ENCODE measurements at regions not wholly inside any gene's neighbourhood (a gene's known extent, or its start where the extent isn't known, plus 50 kb on each side); places are given as distances from the start of the nearest gene placed in this dataset.

DNA sequence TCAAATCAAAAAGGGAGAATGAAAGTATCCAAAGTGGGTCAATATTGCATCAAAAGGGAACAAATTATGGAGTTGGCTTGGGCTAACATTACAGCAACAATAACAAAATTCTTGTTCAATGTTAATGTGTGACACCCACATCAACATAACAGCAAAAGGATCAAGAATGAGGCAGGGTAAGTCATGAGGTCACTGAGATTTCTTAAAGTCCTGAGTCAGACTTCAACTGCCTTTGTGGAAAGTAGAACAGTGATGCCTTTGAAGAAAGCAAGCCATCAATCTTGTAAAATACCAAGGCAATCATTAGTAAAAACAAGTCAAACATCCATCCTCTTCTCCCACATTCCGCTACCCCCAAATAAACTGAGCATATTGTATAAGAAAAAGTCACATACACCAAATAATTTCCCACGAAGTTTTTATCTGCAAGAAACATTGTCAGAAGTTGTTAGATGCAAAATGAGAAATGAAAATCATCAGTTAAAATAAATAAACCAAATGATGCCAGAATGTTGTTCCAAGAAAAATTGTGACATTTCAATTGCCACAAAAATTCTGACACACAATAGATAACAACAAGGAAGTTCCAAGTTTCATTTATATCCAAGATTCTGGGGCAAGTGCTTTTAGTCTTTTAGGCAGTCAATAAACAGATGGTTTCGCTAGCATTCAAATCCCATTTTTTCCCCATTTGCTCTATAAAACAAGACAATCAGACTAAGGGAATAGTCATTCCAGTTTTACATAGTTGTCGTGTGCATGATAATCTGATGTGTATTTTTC is 216.1 kb upstream of the SETBP1 start:
- no peak for DNase-seq (ENCODE audit: low read depth in 2 of 3, low spot score in 2 of 3)

DNA sequence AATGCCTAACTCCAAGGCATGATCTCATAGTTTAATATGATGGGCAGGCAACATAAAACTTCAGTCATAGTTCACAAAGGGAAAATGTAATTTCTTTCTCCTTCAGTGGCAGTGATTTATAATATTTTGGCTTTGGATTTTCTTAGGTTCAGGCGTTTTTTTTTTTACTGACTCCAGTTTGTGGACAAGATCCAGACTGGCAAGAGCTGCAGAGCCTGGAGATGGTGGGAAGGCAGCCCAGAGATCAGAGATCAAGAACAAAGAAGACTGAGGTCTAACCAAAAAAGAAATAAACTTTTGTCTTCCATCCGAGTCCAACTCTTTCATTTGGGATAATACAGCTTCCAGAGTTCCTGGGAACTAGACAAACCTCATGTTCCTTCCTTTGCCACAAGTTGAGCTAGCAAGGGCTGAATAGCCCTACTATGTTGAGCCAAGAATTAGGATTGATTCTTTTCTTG is 215.3 kb upstream of the SETBP1 start:
- DNase-seq (ENCODE audit: low read depth in 2 of 3, low spot score in 2 of 3) = no peak

DNA sequence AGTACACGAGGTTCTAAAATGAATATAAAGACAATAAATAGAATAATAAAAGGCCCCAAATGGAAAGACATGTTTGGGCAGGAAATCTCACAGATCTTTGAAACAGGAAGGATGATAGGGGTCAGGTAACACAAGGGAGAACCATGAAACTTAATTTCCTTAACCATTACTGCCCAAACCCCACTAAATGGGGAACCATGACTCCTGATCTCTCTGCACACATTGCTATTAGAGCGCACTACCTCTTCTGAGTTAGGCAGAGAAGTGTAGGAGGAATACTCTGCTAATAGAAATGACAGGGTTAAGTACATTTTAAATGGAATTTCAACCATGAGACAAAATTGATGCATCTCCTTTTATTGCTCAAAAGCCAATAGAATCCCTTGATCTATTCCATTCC is 213.7 kb upstream of the SETBP1 start:
- DNase-seq (ENCODE audit: low read depth in 2 of 3, low spot score in 2 of 3) = no peak

DNA sequence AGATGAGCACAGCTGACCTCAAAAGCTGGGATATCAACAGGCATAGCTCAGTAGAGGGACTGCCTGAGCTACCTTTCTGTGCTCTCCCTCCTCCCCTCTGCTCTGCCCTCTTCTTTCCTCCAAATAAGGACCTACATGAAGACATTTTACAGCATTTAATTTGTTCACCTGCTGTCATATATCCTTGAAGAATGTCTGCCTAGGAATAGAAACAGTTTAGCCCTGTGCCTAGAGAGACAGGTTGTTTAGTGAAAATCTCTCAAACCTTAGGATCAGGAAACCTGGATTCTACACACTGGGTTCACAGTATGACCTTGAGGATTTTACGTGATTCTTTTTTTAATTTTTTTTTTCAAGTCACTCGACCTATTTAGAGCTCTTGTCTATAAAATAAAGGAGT is 213.0 kb upstream of the SETBP1 start:
- no peak for DNase-seq (ENCODE audit: low read depth in 2 of 3, low spot score in 2 of 3)

DNA sequence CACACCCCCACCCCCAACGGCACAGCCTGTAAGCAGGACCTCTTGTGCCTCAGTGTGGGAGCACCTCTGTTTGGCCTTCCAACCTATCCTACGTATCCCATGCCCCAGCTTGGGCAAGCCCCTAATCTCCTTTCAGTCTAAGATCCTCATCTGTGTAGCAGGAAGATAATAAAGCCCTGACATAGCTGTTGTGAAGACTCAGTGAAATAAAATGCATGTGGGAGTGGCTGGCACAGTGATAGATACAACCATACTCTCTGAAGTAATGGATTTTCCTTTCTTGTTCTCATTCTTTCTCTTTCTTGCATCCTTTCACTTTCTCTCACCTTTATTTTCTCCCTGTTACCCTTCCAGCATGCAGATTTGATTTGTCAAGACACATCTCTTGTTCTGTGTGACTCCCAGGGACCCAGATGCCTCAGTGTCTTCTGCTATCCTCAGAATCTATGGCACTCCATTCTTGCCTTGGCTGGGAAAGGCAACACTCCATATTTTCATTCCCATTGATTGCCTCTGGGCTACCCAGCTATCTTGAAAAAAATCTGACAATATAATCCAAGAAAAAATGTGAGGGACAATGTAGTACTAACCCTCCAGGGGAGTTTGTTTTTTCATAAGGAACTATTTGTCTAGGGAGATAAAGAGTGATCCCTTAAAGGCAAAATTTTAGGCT is 207.2 kb upstream of the SETBP1 start:
- no peak for DNase-seq (ENCODE audit: low read depth in 2 of 3, low spot score in 2 of 3)

DNA sequence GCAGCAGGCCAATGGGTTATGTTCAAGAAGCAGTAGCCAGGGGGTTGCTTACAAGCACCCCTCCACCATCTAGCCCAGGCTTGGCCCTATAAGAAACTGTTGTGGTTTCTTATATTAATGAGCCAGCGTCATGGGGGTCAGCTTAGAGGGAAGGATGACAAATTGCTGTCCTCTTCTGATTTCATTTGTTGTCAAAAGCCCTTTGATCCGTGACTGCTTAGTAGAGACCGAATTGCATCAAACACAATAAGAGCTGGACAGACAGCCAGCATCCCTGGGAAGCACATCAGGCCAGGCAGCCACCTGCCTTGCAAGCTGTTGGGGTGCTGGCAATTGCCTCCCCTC is 206.6 kb upstream of the SETBP1 start:
- DNase-seq (ENCODE audit: low read depth in 2 of 3, low spot score in 2 of 3) = no peak

DNA sequence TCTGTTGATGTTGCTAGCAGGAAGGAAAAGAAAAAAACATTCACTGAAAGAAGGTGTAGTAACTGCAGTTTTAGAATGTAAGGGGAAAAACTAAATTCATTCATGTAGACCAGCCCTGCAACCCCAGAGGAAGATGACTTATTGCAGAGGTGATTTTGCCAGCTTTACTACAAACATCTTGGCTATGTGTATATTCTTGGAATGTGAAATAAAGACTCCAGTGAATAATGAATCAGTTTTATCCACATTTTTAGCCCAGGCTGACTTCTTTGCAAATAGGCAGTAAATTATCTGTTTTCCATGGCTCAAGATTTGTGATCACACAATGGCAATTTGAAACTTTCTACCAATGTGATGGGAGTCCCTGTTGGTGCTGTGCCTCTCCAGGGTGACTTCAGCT is 206.1 kb upstream of the SETBP1 start:
- no peak for DNase-seq (ENCODE audit: low read depth in 2 of 3, low spot score in 2 of 3)

DNA sequence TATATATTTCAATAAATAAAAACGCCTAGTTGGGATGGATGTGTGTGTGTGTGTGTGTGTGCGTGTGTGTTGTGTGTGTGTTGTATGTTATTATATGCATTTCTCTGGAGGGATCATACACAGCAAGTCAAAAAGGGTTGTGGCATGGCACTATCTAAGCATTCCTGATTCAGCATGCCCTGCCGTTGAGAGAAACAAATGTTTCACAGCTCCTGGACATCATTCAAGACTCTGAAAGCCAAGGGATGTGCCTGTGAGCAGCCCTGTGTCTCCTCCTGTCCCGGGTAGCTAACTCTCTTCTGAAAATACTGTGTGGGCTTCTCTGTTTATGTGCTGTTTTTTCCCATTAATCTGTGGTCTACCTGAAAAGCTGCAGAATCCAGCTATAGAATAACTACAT is 197.9 kb upstream of the SETBP1 start:
- DNase-seq (ENCODE audit: low read depth in 2 of 3, low spot score in 2 of 3) = no peak

DNA sequence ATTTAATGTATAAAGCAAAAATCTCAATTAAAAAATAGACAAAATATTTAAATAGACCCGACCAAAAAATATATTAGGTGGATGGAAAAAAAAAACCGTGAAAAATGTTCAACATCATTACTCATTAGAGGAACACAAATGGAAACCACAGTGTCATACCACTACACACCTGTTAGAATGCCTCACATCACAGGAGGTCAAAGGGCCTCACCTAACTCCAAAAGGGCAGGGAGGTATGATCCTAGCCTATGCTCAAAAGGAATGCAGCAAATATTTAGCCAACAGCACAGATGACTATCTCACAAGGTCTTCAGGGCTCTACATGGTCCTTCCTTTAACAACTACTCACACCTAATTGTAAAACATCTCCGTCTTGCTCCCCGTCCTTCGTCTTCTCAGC is 185.5 kb upstream of the SETBP1 start:
- no peak for DNase-seq (ENCODE audit: low read depth in 2 of 3, low spot score in 2 of 3)

DNA sequence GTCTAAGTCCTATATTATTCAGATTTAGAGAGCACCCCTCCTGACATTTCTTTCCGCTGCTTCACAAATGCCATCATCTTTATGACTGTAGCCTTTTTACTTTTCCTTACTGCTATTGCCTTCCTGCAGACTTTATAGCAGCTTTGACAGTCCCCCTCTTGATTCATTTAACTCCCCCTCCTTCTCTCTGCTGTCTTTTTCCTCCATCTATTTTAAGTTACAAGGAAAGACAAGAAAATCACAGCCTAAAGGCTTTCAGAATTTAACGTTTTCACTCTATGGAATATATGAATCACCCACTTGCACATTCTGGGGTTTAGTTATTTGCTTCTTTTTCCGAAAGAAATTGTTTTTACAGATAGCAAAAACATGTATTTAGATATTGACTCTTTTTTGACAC is 183.4 kb upstream of the SETBP1 start:
- no peak for DNase-seq (ENCODE audit: low read depth in 2 of 3, low spot score in 2 of 3)

DNA sequence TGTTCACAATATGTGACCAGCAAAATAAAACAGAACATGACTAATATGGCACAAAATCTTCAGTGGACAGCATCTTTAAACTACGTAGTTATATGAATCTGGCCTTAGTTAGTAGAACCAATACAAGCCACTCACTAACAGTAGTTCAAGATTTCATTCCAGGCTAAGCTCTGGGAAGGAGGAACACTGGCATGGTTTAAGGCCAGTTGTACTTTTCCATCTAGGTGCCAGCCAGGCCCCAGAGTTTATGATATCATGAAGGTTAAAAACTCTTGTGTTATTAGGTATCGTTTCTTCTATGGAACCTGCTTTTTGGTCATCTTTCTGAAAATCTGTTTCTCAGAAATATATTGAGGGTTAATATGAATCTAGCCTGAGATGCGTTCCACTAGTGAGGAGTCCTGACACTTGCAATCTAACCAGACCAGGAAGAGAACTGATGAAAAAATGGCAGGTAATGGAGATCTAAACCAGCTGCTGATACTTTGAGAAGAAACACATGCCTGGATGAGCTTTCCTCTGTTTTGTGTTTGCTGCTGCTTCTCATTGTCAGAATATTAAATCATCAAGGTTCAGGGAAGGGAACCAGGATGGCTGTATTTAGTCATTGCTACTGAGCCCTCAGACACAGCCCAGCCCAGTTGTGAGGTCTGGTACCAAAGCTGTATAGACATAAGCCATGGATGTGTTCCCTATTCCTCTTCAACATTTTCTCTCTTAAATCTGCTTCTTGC is 182.8 kb upstream of the SETBP1 start:
- no peak for DNase-seq (ENCODE audit: low read depth in 2 of 3, low spot score in 2 of 3)

DNA sequence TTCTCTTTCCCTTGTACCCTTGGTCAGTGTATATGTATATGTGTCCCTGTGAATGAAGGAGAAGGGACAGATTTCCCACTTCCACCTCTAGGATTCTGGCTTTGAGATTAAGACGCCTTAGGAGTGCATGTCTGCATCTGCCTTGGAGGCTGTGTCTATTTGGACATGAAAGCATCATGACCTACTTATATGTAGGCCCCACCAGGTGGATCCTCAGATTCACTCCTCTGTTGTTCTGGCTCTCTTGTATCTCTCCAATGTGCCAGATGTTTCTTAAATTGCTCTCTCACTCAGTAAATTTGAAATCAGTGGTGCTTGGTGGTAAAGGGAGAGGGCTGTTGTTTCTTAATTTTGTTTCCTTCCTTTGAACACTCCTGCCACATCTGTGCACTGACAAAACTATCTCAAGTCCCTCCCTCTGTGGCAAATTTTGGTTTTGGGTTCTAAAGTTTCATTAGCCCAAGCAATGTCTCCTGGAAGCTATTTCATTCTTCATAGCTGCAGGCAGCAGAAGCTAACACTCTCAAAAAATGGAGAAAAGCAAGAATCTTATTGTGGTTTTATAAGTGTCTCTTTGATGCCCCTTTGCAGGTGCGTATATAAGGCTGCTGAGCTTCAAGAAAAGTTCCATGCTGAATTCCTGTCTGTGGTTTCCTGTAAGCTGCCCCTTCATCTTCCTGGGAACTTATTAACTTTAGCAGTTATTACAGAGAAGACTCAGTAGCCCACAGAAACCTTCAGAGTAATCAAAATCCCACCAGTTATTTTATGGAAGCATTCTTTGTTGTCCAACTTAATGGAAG is 179.7 kb upstream of the SETBP1 start:
- DNase-seq (ENCODE audit: low read depth in 2 of 3, low spot score in 2 of 3) = peak in 1 of 3 donors; percentile 12

DNA sequence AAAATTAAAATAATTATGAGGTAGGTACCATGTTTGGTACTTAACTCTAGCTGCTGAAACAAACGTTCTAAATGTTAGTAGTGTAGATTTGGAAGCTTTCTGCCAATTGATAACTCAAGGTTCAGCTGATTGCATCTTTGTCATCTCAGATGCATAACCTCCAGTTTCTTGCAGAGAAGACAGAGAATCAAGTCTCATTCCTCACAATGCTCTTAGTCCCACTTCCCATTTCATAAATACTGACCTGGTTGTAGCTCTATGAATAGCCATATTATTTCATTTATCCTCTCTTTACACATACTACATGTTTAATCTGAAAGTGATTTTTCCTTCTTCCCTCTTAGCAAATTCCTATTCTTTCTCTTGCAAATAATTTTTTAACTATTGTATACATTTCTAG is 178.5 kb upstream of the SETBP1 start:
- no peak for DNase-seq (ENCODE audit: low read depth in 2 of 3, low spot score in 2 of 3)

DNA sequence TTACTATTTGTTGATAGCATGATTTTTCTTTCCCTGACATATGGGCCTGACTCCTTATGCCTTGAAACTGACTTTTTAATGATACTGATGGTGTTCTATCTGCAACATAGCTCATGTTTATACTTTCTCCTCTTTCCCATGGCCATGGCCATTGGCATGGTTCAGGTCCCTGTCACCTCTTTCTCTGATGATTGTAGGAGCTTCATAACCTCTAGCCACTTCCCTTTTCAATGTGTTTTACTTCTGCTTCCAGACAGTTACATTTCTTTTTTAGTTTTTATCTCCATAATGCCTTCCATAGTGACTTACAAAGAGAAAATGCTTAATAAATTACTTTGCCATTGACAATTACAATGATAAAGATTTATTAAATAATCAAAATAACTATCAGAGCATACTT is 177.9 kb upstream of the SETBP1 start:
- DNase-seq (ENCODE audit: low read depth in 2 of 3, low spot score in 2 of 3) = peak in 1 of 3 donors; percentile 40

DNA sequence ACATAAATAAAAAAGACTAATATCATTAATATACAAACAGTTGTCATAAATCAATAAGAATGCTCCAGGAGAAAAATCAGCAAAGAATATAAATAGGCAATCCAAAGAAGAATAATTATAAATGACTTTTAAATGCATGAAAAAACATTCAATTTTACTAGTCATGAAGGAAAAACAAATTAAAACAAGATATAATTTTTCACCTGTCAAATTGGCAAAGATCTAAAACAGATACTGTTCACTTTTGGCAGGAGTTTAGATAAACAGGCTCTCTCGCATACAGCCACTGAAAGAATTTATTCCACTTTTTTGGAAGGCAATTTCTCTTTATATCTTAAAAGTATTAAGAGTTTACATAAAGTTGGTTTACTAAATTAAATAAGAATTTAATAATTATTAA is 176.8 kb upstream of the SETBP1 start:
- no peak for DNase-seq (ENCODE audit: low read depth in 2 of 3, low spot score in 2 of 3)

DNA sequence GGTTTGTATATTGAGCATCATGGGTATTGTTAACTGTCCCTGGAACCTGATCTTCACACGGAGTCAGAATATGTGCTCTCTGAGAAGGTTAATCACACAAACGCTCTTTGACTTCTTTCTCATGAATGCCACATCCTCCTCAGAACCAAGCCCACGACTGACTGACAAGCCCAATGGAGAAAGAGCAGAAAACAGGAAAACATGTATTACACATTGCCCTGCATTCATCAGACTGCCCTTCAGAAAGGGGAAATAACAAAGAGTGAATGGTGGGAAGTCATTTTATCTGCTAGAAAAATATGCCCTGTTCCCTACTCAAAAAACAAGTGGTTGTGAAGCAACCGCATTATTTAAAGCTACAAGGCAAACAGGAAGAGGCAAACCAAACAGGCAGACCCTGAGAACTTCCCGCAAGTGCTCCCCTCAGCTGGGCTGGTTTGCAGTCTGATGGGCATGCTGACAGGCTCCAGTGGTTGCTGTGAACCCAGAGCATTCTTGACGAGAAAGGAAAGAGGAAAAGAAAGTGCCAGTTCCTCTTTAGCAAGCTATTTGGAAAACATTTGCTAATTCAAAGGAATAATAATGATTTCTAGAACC is 172.9 kb upstream of the SETBP1 start:
- peak in 2 of 3 donors; percentile 86 to 97 for DNase-seq (ENCODE audit: low read depth in 2 of 3, low spot score in 2 of 3)

DNA sequence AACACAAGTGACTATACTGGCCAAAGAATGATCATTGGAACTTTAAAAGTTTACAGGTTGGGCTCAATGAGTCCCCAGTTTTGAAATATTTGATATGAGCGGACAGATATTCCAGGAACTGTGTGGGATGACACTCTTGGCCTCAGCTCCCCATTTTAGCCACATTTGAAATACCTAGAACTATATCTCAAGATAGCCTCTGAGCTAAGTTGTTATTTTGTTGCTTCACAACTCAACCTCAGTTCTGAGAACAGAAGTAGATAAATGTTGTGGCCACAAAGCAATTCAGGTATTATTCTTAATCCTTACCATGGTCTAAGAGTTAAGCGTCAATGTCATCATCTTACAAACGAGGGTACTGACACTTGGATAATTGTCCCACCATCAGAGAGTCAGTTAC is 172.2 kb upstream of the SETBP1 start:
- no peak for DNase-seq (ENCODE audit: low read depth in 2 of 3, low spot score in 2 of 3)

DNA sequence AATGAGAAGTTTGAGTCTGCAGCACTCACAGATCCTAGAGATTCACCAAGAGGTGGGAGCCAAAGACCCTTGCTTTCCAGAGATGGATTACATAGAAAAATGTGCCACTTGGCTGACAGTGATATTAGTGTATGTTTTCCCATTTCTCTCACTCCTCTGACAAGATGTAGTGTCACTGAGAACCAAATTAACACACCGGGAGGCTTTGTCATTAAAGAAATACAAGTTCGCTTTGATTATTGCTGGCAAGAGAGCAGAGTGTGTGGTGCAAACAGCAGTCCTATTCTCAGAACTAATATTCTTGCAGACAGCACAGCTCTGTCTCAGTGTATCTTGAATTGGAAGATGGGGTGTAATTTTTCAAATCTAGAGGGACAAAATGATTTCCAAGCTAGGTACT is 171.6 kb upstream of the SETBP1 start:
- no peak for DNase-seq (ENCODE audit: low read depth in 2 of 3, low spot score in 2 of 3)

DNA sequence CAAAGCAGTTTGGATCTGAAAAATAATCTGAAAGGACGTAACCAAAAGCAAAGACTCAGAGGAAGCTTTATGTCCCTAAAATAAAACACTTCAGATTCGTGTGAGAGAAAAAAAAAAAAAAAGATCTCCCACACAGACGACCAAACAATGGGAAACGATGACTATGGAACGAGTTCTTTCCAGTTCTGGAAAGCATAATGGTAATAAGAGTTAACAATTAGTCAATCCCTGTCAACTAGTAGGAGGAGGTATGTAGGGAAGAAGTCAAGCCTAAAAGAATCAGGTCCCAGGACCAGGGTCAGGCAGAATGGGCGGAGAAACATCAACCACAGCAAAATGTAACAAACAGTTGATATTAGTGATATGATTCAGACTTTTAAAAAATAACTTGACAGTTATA is 170.3 kb upstream of the SETBP1 start:
- DNase-seq (ENCODE audit: low read depth in 2 of 3, low spot score in 2 of 3) = no peak

DNA sequence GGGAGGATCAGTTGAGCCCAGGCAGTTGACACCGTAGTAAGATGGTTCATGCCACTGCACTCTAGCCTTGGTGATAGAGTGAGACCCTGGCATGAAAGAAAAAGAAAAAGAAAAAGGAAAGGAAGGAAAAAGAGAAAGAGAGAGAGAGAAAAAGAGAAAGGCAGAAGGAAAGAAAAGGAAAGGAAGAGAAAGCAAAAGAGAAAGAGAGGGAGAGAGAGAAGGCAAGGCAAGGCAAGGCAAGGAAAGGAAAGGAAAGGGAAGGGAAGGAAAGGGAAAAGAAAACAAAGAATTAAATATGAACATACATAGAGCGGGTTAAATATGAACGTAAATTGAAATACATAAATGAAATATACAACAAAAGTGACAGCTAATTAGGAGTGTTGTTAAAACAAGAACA is 167.5 kb upstream of the SETBP1 start:
- no peak for DNase-seq (ENCODE audit: low read depth in 2 of 3, low spot score in 2 of 3)

DNA sequence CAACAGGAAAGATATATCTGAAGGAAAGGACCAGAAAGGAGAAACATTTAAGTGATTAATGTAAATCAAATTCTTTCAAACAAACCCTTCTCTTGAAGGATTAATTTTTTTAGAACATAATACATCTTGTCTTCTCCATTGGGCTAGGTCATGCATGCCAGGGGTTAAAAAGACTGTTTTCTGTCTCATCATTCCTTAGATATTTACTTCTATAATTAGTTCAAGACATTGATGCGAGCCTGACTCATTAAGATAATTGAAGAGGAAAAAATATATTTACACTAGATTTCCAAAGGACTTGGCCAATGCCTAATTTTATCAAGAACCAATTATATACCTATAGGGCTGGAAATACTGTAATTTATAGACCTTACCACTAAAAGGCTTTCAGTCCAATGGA is 166.6 kb upstream of the SETBP1 start:
- DNase-seq (ENCODE audit: low read depth in 2 of 3, low spot score in 2 of 3) = no peak

Data from hematopoietic multipotent progenitor cell (in vitro differentiated cells).